ENCODE measurements at regions not wholly inside any gene's neighbourhood (a gene's known extent, or its start where the extent isn't known, plus 50 kb on each side); places are given as distances from the start of the nearest gene placed in this dataset.

DNA sequence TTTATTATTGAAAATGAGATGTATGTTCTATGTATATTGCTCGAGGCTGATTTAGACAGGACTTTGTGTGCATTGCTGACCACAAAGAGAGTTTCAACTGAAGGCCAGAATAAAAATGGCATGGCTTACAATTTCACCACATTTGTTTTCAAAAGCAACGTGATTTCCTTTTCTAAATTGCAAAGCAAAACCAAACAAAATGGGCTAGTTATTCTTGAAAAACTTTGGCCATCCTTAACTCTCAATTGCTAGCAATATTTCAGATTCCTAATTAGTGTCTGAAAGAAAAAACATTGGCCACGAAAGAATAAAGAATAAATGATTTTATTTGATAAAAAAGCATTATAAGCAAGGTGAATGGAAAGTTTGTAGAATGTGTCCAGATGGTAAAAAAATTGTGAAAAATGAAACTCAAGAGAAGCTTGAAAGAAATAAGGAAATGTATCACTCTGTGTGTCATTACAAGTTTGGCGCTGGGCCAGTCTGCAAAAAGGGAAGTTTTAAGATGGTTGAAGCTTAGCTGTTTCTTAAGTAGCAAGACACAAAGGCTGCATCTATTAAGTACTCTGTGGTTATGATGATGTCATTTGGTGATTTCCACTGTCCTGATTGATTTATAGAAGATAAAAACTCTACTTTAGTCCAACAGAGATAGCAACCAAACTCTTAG lies 89.2 kb upstream of the PRLR start:
- peak overlapping the region; percentile 85 for H3K4me2 ChIP-seq
- peaks cover 57% of the 10 kb centered on the region for H3K4me1 ChIP-seq (ENCODE audit: low read depth, poor library complexity, severe bottlenecking)
- H3K79me2 ChIP-seq (ENCODE audit: insufficient read depth, low read depth): no peaks in the 10 kb centered on the region
- H3K9ac ChIP-seq: peak overlapping the region; percentile 56
- H4K20me1 ChIP-seq (ENCODE audit: insufficient read depth): no peaks in the 10 kb centered on the region
- H2AFZ ChIP-seq (ENCODE audit: low read depth): peak overlapping the region; percentile 34; the same call in 1 of the 2 replicates
- no peaks in the 10 kb centered on the region for H3K27me3 ChIP-seq (ENCODE audit: insufficient read depth, low read depth)
- no peak overlapping the region for H3K4me3 ChIP-seq (IDR thresholded peaks at IDR 0.05; ENCODE audit: insufficient read depth, low read depth, low read length)
- TF ChIP-seq, protein P1, sequence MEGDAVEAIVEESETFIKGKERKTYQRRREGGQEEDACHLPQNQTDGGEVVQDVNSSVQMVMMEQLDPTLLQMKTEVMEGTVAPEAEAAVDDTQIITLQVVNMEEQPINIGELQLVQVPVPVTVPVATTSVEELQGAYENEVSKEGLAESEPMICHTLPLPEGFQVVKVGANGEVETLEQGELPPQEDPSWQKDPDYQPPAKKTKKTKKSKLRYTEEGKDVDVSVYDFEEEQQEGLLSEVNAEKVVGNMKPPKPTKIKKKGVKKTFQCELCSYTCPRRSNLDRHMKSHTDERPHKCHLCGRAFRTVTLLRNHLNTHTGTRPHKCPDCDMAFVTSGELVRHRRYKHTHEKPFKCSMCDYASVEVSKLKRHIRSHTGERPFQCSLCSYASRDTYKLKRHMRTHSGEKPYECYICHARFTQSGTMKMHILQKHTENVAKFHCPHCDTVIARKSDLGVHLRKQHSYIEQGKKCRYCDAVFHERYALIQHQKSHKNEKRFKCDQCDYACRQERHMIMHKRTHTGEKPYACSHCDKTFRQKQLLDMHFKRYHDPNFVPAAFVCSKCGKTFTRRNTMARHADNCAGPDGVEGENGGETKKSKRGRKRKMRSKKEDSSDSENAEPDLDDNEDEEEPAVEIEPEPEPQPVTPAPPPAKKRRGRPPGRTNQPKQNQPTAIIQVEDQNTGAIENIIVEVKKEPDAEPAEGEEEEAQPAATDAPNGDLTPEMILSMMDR (conservative IDR thresholded peaks at IDR 0.05; ENCODE audit: low read depth, low read length): no peak
- H3K27ac ChIP-seq: peak overlapping the region; percentile 92
- no peaks in the 10 kb centered on the region for H3K36me3 ChIP-seq (ENCODE audit: insufficient read depth)

DNA sequence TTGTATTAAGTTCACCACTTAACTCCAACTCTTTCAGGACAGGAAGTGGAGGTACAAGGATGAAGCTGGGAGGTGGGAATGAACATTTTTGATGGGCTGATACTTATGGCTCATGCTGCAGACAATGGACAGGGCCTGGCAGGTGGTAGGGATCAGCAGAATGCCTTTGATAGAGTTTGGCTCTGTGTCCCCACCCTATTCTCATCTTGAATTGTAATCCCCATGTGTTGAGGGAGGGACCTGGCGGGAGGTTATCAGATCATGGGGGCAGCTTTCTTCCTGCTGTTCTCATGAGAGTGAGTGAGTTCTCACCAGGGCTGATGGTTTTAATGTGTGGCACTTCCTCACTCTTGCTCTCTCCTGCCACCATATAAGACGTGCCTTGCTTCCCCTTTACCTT lies 87.3 kb upstream of the PRLR start:
- Histone ChIP-seq H3K27ac (no peak overlapping the region), H2AFZ (ENCODE audit: low read depth) (no peak overlapping the region), H3K4me1 (ENCODE audit: low read depth, poor library complexity, severe bottlenecking) (peaks cover 69% of the 10 kb centered on the region), H3K9ac (no peak overlapping the region), H3K4me3 (IDR thresholded peaks at IDR 0.05; ENCODE audit: insufficient read depth, low read depth, low read length) (no peak overlapping the region), H3K27me3 (ENCODE audit: insufficient read depth, low read depth) (no peaks in the 10 kb centered on the region), H4K20me1 (ENCODE audit: insufficient read depth) (no peaks in the 10 kb centered on the region), H3K79me2 (ENCODE audit: insufficient read depth, low read depth) (no peaks in the 10 kb centered on the region), H3K36me3 (ENCODE audit: insufficient read depth) (no peaks in the 10 kb centered on the region), H3K4me2 (no peak overlapping the region)
- TF ChIP-seq, protein P1 (conservative IDR thresholded peaks at IDR 0.05; ENCODE audit: low read depth, low read length): no peak

DNA sequence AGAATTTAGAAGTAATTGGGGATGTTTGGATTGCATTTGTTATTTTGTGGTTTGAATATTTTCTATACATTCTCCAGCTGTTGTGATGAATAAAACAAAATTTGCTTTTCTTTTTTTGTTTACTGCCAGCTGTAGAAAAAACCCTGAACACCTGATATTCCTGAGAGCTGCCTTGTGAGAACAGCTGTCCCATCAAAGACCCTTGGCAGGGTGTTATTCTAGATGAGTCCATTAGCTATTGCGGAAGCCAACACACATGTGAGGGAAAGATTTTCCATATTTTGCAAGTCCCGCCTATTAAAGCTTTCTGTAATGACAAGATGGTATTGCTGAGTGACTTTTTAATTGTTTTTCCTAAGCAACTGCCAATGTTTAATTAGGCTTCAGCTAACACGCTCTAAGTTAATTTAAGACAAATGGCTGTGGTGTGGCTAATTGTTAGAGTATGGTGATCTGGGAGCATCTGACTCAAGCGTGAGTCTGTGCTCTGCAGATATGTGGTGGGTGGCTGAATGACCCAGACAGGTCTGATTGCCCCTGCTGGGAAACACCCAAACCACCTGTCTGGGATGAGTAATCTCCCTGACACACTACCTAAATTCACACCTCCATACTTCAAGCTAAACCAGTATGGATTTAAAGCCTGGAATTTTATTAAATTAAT lies 86.5 kb upstream of the PRLR start:
- Histone ChIP-seq H3K79me2 (ENCODE audit: insufficient read depth, low read depth) (no peaks in the 10 kb centered on the region), H3K27me3 (ENCODE audit: insufficient read depth, low read depth) (no peaks in the 10 kb centered on the region), H3K27ac (no peak overlapping the region), H3K4me3 (IDR thresholded peaks at IDR 0.05; ENCODE audit: insufficient read depth, low read depth, low read length) (no peak overlapping the region), H2AFZ (ENCODE audit: low read depth) (no peak overlapping the region), H3K4me2 (no peak overlapping the region), H3K36me3 (ENCODE audit: insufficient read depth) (no peaks in the 10 kb centered on the region), H3K4me1 (ENCODE audit: low read depth, poor library complexity, severe bottlenecking) (peaks cover 67% of the 10 kb centered on the region), H4K20me1 (ENCODE audit: insufficient read depth) (no peaks in the 10 kb centered on the region), H3K9ac (no peak overlapping the region)
- TF ChIP-seq, protein P1 (conservative IDR thresholded peaks at IDR 0.05; ENCODE audit: low read depth, low read length): no peak

DNA sequence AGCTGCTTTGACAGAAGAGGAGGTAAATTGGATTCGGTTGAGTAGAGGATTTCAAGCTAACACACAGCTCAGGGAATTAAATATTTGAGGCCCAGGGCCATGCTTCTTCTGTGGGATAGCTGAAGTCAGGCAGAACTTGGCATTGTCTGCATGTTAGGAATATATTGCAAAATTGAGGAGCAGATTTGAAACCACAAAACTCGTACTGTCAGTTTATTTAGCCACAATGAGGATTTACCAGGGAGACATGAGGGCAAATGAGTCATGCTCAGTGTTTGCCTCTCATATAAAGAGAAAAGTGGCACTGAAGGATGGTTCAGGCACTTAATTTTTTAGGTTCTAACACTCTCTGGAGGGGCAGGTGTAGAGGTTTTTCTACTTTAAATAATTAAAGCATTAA lies 83.0 kb upstream of the PRLR start:
- Histone ChIP-seq H3K27ac (no peak overlapping the region), H2AFZ (ENCODE audit: low read depth) (no peak overlapping the region), H3K4me3 (IDR thresholded peaks at IDR 0.05; ENCODE audit: insufficient read depth, low read depth, low read length) (no peak overlapping the region), H3K79me2 (ENCODE audit: insufficient read depth, low read depth) (no peaks in the 10 kb centered on the region), H3K4me2 (no peak overlapping the region), H4K20me1 (ENCODE audit: insufficient read depth) (no peaks in the 10 kb centered on the region), H3K27me3 (ENCODE audit: insufficient read depth, low read depth) (no peaks in the 10 kb centered on the region), H3K4me1 (ENCODE audit: low read depth, poor library complexity, severe bottlenecking) (peaks cover 41% of the 10 kb centered on the region), H3K36me3 (ENCODE audit: insufficient read depth) (no peaks in the 10 kb centered on the region), H3K9ac (no peak overlapping the region)
- TF ChIP-seq, protein P1 (conservative IDR thresholded peaks at IDR 0.05; ENCODE audit: low read depth, low read length): no peak

All from KMS-11 (cell line).